ENCODE measurements at regions not wholly inside any gene's neighbourhood (a gene's known extent, or its start where the extent isn't known, plus 50 kb on each side); places are given as distances from the start of the nearest gene placed in this dataset.

DNA sequence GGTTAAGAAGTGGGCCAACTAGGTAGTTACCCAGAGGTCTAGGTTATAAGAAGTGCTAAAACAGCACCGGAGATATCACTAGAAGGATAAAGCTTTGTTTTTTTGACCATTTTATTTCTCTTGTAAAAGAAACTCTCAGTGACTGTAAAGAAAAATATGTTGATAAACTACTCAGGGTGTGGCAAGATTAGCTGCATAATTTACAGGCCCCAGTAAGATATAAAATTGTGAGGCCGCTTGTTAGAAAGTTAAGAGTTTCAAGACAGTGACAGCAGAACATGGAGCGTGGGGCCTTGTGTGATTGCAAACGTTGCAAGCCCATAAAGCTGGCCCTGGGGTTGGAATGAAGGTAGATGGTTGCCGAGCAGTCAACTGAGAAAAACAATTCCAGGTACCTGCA is 263.7 kb upstream of the EEF2KMT start:
- H3F3A ChIP-seq (ENCODE audit: insufficient read depth): no peaks in the 10 kb centered on the region
- H3K9ac ChIP-seq (ENCODE audit: low read length): no peak overlapping the region
- H3K36me3 ChIP-seq (ENCODE audit: low read length): no peaks in the 10 kb centered on the region
- no peaks in the 10 kb centered on the region for H3K9me3 ChIP-seq (ENCODE audit: insufficient read depth, low read length)
- no peak overlapping the region for H3K4me3 ChIP-seq (ENCODE audit: insufficient read depth, low read length, poor library complexity, severe bottlenecking)
- H2AFZ ChIP-seq (ENCODE audit: low read depth, low read length, severe bottlenecking): no peak overlapping the region
- H3K9me2 ChIP-seq (replicated peaks; ENCODE audit: insufficient read depth, low read length): no peaks in the 10 kb centered on the region
- H3K4me2 ChIP-seq (ENCODE audit: low read depth, low read length, poor library complexity, severe bottlenecking): no peak overlapping the region
- no peak for TF ChIP-seq EZH2phosphoT487 (conservative IDR thresholded peaks at IDR 0.05; ENCODE audit: low read length)
- TF ChIP-seq, protein P1, sequence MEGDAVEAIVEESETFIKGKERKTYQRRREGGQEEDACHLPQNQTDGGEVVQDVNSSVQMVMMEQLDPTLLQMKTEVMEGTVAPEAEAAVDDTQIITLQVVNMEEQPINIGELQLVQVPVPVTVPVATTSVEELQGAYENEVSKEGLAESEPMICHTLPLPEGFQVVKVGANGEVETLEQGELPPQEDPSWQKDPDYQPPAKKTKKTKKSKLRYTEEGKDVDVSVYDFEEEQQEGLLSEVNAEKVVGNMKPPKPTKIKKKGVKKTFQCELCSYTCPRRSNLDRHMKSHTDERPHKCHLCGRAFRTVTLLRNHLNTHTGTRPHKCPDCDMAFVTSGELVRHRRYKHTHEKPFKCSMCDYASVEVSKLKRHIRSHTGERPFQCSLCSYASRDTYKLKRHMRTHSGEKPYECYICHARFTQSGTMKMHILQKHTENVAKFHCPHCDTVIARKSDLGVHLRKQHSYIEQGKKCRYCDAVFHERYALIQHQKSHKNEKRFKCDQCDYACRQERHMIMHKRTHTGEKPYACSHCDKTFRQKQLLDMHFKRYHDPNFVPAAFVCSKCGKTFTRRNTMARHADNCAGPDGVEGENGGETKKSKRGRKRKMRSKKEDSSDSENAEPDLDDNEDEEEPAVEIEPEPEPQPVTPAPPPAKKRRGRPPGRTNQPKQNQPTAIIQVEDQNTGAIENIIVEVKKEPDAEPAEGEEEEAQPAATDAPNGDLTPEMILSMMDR (IDR thresholded peaks at IDR 0.05; ENCODE audit: insufficient read depth, low read length, poor library complexity, severe bottlenecking): no peak
- no peaks in the 10 kb centered on the region for H3K79me2 ChIP-seq (ENCODE audit: insufficient read depth, low read length)
- H3K27me3 ChIP-seq (ENCODE audit: low read length): no peaks in the 10 kb centered on the region
- H3K27ac ChIP-seq (ENCODE audit: low read depth, low read length): no peak overlapping the region
- no peaks in the 10 kb centered on the region for H4K20me1 ChIP-seq (ENCODE audit: low read depth, low read length)

DNA sequence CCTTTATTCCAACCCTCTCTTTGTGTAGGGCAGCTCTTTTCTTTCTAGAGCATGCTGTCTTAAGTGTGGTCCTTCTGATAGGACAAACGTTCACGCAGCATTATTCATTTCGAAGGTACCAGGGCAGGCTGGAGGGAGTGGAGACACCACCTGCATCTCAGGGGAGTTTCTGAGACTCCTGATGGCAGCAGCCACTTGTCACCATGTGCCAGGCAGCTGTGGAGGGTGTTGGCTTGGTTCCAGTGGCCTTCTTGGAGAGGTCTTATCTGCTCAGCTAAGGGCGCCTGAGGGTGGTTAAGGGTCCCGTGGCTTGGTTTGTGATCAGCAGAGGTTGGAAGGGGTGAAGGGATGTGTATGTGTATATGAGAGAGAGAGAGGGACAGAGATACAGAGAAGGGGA is 257.1 kb upstream of the EEF2KMT start:
- no peaks in the 10 kb centered on the region for H4K20me1 ChIP-seq (ENCODE audit: low read depth, low read length)
- no peak overlapping the region for H3K4me3 ChIP-seq (ENCODE audit: insufficient read depth, low read length, poor library complexity, severe bottlenecking)
- no peak overlapping the region for H3K4me2 ChIP-seq (ENCODE audit: low read depth, low read length, poor library complexity, severe bottlenecking)
- H3K9me3 ChIP-seq (ENCODE audit: insufficient read depth, low read length): no peaks in the 10 kb centered on the region
- H3K79me2 ChIP-seq (ENCODE audit: insufficient read depth, low read length): no peaks in the 10 kb centered on the region
- H3F3A ChIP-seq (ENCODE audit: insufficient read depth): no peaks in the 10 kb centered on the region
- H2AFZ ChIP-seq (ENCODE audit: low read depth, low read length, severe bottlenecking): no peak overlapping the region
- TF ChIP-seq, protein P1 (IDR thresholded peaks at IDR 0.05; ENCODE audit: insufficient read depth, low read length, poor library complexity, severe bottlenecking): no peak
- TF ChIP-seq EZH2phosphoT487 (conservative IDR thresholded peaks at IDR 0.05; ENCODE audit: low read length): no peak
- H3K9me2 ChIP-seq (replicated peaks; ENCODE audit: insufficient read depth, low read length): no peaks in the 10 kb centered on the region
- no peak overlapping the region for H3K27ac ChIP-seq (ENCODE audit: low read depth, low read length)
- H3K27me3 ChIP-seq (ENCODE audit: low read length): no peaks in the 10 kb centered on the region
- H3K36me3 ChIP-seq (ENCODE audit: low read length): no peaks in the 10 kb centered on the region
- H3K9ac ChIP-seq (ENCODE audit: low read length): no peak overlapping the region

DNA sequence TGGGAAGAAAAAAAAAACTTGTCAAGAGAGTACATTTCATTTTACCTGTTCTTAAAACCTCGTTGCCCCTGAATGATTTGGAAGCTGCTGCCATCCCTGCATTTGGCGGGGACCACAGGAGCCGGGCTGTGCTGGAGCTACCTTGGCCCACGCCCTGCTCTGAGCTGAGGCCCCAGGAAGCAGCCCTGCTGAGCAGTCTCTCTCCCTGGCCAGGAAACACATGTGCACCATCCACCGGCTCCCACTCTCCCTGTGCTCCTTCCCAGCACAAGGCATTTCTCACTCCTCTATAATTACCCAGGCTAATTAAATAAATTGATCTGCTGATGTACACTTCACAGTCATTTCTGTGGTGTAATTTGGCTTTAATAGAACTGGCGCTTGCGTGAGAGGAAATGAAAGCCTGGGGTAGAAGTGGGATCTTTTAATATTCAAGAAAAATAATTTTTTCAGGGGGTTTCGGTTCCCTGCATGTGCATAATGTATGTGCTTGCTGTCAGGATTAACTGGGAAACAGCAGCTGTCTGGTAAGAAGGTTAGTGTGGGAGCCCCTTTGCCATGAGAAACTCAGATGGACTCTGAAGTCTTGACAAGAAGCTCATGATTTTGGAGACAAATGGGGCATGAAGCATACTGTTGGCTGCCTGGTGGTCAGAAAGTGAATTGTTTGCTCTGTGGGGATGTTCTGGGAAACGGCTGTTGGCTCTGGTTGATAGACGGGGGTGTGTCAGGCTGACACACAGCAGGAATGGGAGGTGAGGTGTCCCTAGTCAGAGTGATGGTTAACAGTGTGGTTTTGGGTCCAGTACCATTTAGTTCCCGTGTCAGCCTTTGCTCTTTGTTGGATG is 252.3 kb upstream of the EEF2KMT start:
- no peaks in the 10 kb centered on the region for H3K36me3 ChIP-seq (ENCODE audit: low read length)
- no peak overlapping the region for H2AFZ ChIP-seq (ENCODE audit: low read depth, low read length, severe bottlenecking)
- no peak overlapping the region for H3K4me2 ChIP-seq (ENCODE audit: low read depth, low read length, poor library complexity, severe bottlenecking)
- no peak overlapping the region for H3K27ac ChIP-seq (ENCODE audit: low read depth, low read length)
- H3K9ac ChIP-seq (ENCODE audit: low read length): no peak overlapping the region
- H3K79me2 ChIP-seq (ENCODE audit: insufficient read depth, low read length): no peaks in the 10 kb centered on the region
- no peak overlapping the region for H3K4me3 ChIP-seq (ENCODE audit: insufficient read depth, low read length, poor library complexity, severe bottlenecking)
- no peaks in the 10 kb centered on the region for H4K20me1 ChIP-seq (ENCODE audit: low read depth, low read length)
- no peaks in the 10 kb centered on the region for H3F3A ChIP-seq (ENCODE audit: insufficient read depth)
- H3K9me3 ChIP-seq (ENCODE audit: insufficient read depth, low read length): no peaks in the 10 kb centered on the region
- no peaks in the 10 kb centered on the region for H3K27me3 ChIP-seq (ENCODE audit: low read length)
- H3K9me2 ChIP-seq (replicated peaks; ENCODE audit: insufficient read depth, low read length): no peaks in the 10 kb centered on the region
- TF ChIP-seq, protein P1 (IDR thresholded peaks at IDR 0.05; ENCODE audit: insufficient read depth, low read length, poor library complexity, severe bottlenecking): no peak
- no peak for TF ChIP-seq EZH2phosphoT487 (conservative IDR thresholded peaks at IDR 0.05; ENCODE audit: low read length)

Data from SU-DHL-6 (cell line).